GM13976 (cell line): ENCODE measurements at regions not wholly inside any gene's neighbourhood (a gene's known extent, or its start where the extent isn't known, plus 50 kb on each side); places are given as distances from the start of the nearest gene placed in this dataset.

ENCODE experiments used
- DNase-seq: peaks from one replicate; pipeline ENCODE4 v3.0.0; 2012; ENCODE audit warnings: low spot score
- CTCF ChIP-seq: IDR thresholded peaks from 2 replicates; pipeline ENCODE4 v1.5.1; 2012; ENCODE audit warnings: borderline replicate concordance, mild to moderate bottlenecking; ENCODE audit not compliant: insufficient read depth; ENCODE audit errors: extremely low read depth, missing control alignments, control extremely low read depth
- in situ Hi-C: fragments of 300-500 bp; cut with MboI; formaldehyde crosslinking; loops from one replicate; pipeline ENCODE4 v1.12.0; 2022; ENCODE audit warnings: low sequenced_read_pairs, mixed read lengths, inconsistent platforms; ENCODE audit not compliant: unreplicated experiment

- in situ Hi-C loops: no loop called here
- TF ChIP-seq CTCF: no peak
- DNase-seq: no peak
Observed at GRCh38 chr2:157932480-157933159, 56.5 kb upstream of the ACVR1 start.

GRCh38 chr2:157931542-157931941, 55.4 kb upstream of the ACVR1 start:
- no peak for TF ChIP-seq CTCF
- in situ Hi-C loops: no loop called here
- no peak for DNase-seq

- in situ Hi-C loops: no loop called here
- no peak for DNase-seq
- no peak for TF ChIP-seq CTCF
Observed at GRCh38 chr2:157930728-157931127, 54.6 kb upstream of the ACVR1 start.

- in situ Hi-C loops: no loop called here
Observed at GRCh38 chr2:157929871-157930667, 53.9 kb upstream of the ACVR1 start.

GRCh38 chr2:157928372-157928771, 52.2 kb upstream of the ACVR1 start:
- in situ Hi-C loops: no loop called here
- TF ChIP-seq CTCF: no peak
- no peak for DNase-seq

More at GRCh38 chr2:157929871-157930667, 53.9 kb upstream of the ACVR1 start:
- TF ChIP-seq CTCF: no peak
- DNase-seq: no peak

- no peak for TF ChIP-seq CTCF
- in situ Hi-C loops: no loop called here
- no peak for DNase-seq
Observed at GRCh38 chr2:157927155-157927554, 51.0 kb upstream of the ACVR1 start.
